T47D (cell line): ENCODE measurements at regions not wholly inside any gene's neighbourhood (a gene's known extent, or its start where the extent isn't known, plus 50 kb on each side); places are given as distances from the start of the nearest gene placed in this dataset.

Experiments used
- DNase-seq, 2 experiments: peaks; one replicate each; pipeline versions ENCODE4 v3.0.0 to v3.0.0-alpha.2; 2011 to 2012; ENCODE audit warnings: low read depth in 1 of 2, low spot score in 1 of 2
- JUND ChIP-seq: IDR thresholded peaks from 2 replicates; pipeline ENCODE4 v1.6.1; 2012; ENCODE audit warnings: low read depth
- in situ Hi-C: cut with HindIII; loops from 2 replicates; pipeline ENCODE4 v1.10.0; 2016; ENCODE audit warnings: low sequenced_read_pairs, low pct_unique_long_range_greater_than_20kb

GRCh38 chr1:99589186-99589636 is 56.7 kb upstream of the PALMD start:
- in situ Hi-C loops = no loop called here
- no peak for TF ChIP-seq JUND
- no peak for DNase-seq

GRCh38 chr1:99590578-99591209 is 55.2 kb upstream of the PALMD start:
- in situ Hi-C loops = no loop called here
- DNase-seq = no peak
- no peak for TF ChIP-seq JUND

- TF ChIP-seq JUND = no peak
- in situ Hi-C loops = no loop called here
- no peak for DNase-seq
Observed at GRCh38 chr1:99591886-99592285, 54.0 kb upstream of the PALMD start.

- in situ Hi-C loops = no loop called here
- DNase-seq = no peak
- no peak for TF ChIP-seq JUND
Observed at GRCh38 chr1:99594205-99594604, 51.7 kb upstream of the PALMD start.

- in situ Hi-C loops = no loop called here
- no peak for DNase-seq
- TF ChIP-seq JUND = no peak
Observed at GRCh38 chr1:99595041-99595440, 50.9 kb upstream of the PALMD start.

GRCh38 chr1:99595441-99595840 is 50.5 kb upstream of the PALMD start:
- TF ChIP-seq JUND = no peak
- in situ Hi-C loops = no loop called here
- no peak for DNase-seq
